ENCODE measurements at regions not wholly inside any gene's neighbourhood (a gene's known extent, or its start where the extent isn't known, plus 50 kb on each side); places are given as distances from the start of the nearest gene placed in this dataset.
"Not testable (repeated sequence)": the region's sequence is repeated elsewhere in the genome, so short reads cannot be mapped to it uniquely, and the experiment has no call there.

GRCh38 chr4:64144994-64145393 is 264.3 kb downstream of the TECRL start:
- peaks cover 11% of the 10 kb centered on the region for H3K9me3 ChIP-seq (ENCODE audit: control insufficient read depth, low read length)
- H3K27ac ChIP-seq (ENCODE audit: low read depth, low read length, severe bottlenecking) = no peak overlapping the region
- WGBS, 2 experiments (ENCODE audit: insufficient coverage in 2 of 2) = 80% methylated on average over 1 of the region's 1 CpG; no CpG with 5 or more reads in 1 of the 2 experiments
- H3K4me3 ChIP-seq (ENCODE audit: extremely low read depth, insufficient read depth, low read length, poor library complexity, severe bottlenecking) = no peak overlapping the region
- no peaks in the 10 kb centered on the region for H3K36me3 ChIP-seq (ENCODE audit: control insufficient read depth, insufficient read depth, low read length)
- no peaks in the 10 kb centered on the region for H3K4me1 ChIP-seq (ENCODE audit: control insufficient read depth, insufficient read depth, low read length, poor library complexity, severe bottlenecking)

GRCh38 chr4:64130907-64131306 is 278.3 kb downstream of the TECRL start:
- Histone ChIP-seq H3K27ac (ENCODE audit: low read depth, low read length, severe bottlenecking) (no peak overlapping the region), H3K9me3 (ENCODE audit: control insufficient read depth, low read length) (no peaks in the 10 kb centered on the region), H3K36me3 (ENCODE audit: control insufficient read depth, insufficient read depth, low read length) (no peaks in the 10 kb centered on the region), H3K4me1 (ENCODE audit: control insufficient read depth, insufficient read depth, low read length, poor library complexity, severe bottlenecking) (no peaks in the 10 kb centered on the region), H3K4me3 (ENCODE audit: extremely low read depth, insufficient read depth, low read length, poor library complexity, severe bottlenecking) (no peak overlapping the region)
- WGBS, 2 experiments (ENCODE audit: insufficient coverage in 2 of 2) = 84 to 87% methylated on average over 2 of the region's 4 CpGs

DNA sequence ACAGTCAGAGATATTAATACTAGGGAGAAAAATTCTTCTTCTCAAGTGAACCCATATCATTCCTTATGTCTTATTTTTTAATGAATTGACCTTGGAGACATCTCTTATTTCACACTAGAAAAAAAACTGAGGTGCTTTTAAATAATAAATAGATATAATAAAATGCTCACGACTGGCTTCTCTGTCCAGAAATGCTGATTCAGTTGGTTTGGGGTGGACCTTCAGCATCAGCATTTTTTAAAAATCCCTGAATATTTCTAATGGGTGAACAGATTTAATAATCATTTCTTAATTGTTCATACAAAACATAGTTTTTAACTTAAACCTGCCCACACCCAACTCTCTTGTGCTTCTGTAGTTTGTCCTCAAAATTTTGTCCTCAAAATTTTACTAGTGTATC is 283.9 kb downstream of the TECRL start:
- WGBS, 2 experiments (ENCODE audit: insufficient coverage in 2 of 2) = no CpG with 5 or more reads among the region's 1 CpG
- Histone ChIP-seq H3K9me3 (ENCODE audit: control insufficient read depth, low read length) (no peaks in the 10 kb centered on the region), H3K27ac (ENCODE audit: low read depth, low read length, severe bottlenecking) (no peak overlapping the region), H3K4me1 (ENCODE audit: control insufficient read depth, insufficient read depth, low read length, poor library complexity, severe bottlenecking) (no peaks in the 10 kb centered on the region), H3K36me3 (ENCODE audit: control insufficient read depth, insufficient read depth, low read length) (no peaks in the 10 kb centered on the region), H3K4me3 (ENCODE audit: extremely low read depth, insufficient read depth, low read length, poor library complexity, severe bottlenecking) (no peak overlapping the region)

GRCh38 chr4:64121803-64122202 is 287.4 kb downstream of the TECRL start:
- no CpG with 5 or more reads among the region's 4 CpGs for WGBS, 2 experiments (ENCODE audit: insufficient coverage in 2 of 2)
- Histone ChIP-seq H3K27ac (ENCODE audit: low read depth, low read length, severe bottlenecking) (no peak overlapping the region), H3K9me3 (ENCODE audit: control insufficient read depth, low read length) (no peaks in the 10 kb centered on the region)

GRCh38 chr4:64105903-64106302 is 303.3 kb downstream of the TECRL start:
- H3K27ac ChIP-seq (ENCODE audit: low read depth, low read length, severe bottlenecking) = no peak overlapping the region
- H3K9me3 ChIP-seq (ENCODE audit: control insufficient read depth, low read length) = no peaks in the 10 kb centered on the region
- no peaks in the 10 kb centered on the region for H3K36me3 ChIP-seq (ENCODE audit: control insufficient read depth, insufficient read depth, low read length)
- no peaks in the 10 kb centered on the region for H3K4me1 ChIP-seq (ENCODE audit: control insufficient read depth, insufficient read depth, low read length, poor library complexity, severe bottlenecking)
- no CpG with 5 or more reads among the region's 1 CpG for WGBS, 2 experiments (ENCODE audit: insufficient coverage in 2 of 2)
- H3K4me3 ChIP-seq (ENCODE audit: extremely low read depth, insufficient read depth, low read length, poor library complexity, severe bottlenecking) = no peak overlapping the region

More at GRCh38 chr4:64121803-64122202, 287.4 kb downstream of the TECRL start:
- H3K4me3 ChIP-seq (ENCODE audit: extremely low read depth, insufficient read depth, low read length, poor library complexity, severe bottlenecking) = no peak overlapping the region
- H3K4me1 ChIP-seq (ENCODE audit: control insufficient read depth, insufficient read depth, low read length, poor library complexity, severe bottlenecking) = no peaks in the 10 kb centered on the region
- H3K36me3 ChIP-seq (ENCODE audit: control insufficient read depth, insufficient read depth, low read length) = no peaks in the 10 kb centered on the region

GRCh38 chr4:64095398-64095797 is 313.9 kb downstream of the TECRL start:
- Histone ChIP-seq H3K36me3 (ENCODE audit: control insufficient read depth, insufficient read depth, low read length) (no peaks in the 10 kb centered on the region), H3K4me3 (ENCODE audit: extremely low read depth, insufficient read depth, low read length, poor library complexity, severe bottlenecking) (no peak overlapping the region), H3K27ac (ENCODE audit: low read depth, low read length, severe bottlenecking) (no peak overlapping the region), H3K4me1 (ENCODE audit: control insufficient read depth, insufficient read depth, low read length, poor library complexity, severe bottlenecking) (no peaks in the 10 kb centered on the region), H3K9me3 (ENCODE audit: control insufficient read depth, low read length) (no peaks in the 10 kb centered on the region)
- 80% methylated on average over 1 of the region's 1 CpG; no CpG with 5 or more reads in 1 of the 2 experiments for WGBS, 2 experiments (ENCODE audit: insufficient coverage in 2 of 2)

DNA sequence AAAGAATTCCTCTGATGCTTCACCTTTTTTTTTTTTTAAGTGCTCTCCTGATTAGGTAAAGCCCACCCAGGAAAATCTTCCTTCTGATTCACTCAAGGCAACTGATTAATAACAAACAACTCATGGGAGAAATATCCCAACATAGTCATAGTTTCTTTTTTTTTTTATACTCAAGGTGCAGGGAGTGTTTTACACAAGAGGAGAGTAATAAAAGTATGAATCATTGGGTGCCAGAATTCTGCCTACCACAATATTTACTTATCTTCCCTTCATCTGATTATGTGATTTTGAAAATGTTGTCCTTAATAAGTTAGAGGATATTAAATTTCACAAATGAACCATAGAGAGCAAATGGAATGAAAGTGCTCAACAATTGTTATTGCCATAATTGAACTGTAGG is 329.9 kb downstream of the TECRL start:
- no peak overlapping the region for H3K27ac ChIP-seq (ENCODE audit: low read depth, low read length, severe bottlenecking)
- H3K36me3 ChIP-seq (ENCODE audit: control insufficient read depth, insufficient read depth, low read length) = no peaks in the 10 kb centered on the region
- H3K9me3 ChIP-seq (ENCODE audit: control insufficient read depth, low read length) = no peaks in the 10 kb centered on the region
- H3K4me3 ChIP-seq (ENCODE audit: extremely low read depth, insufficient read depth, low read length, poor library complexity, severe bottlenecking) = no peak overlapping the region
- no peaks in the 10 kb centered on the region for H3K4me1 ChIP-seq (ENCODE audit: control insufficient read depth, insufficient read depth, low read length, poor library complexity, severe bottlenecking)

DNA sequence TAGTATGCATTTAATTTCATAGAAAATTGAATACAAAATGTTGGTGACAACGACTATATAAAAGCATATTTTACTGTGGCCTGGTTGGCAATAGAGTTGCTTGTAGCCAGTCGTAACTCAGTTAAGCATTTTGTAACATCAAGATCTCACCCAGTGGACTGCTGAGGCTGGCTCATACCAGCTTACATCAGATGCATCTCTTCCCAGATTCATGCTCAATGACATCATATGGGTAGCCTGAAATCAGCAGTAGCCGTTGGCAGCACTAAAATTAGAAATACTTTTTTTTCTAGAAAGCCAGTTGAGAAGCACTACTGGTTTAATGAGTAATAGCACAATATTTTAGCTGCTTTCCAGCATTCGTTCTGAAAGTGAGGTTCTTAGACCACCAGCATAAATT is 341.2 kb downstream of the TECRL start:
- Histone ChIP-seq H3K9me3 (ENCODE audit: control insufficient read depth, low read length) (no peaks in the 10 kb centered on the region), H3K4me1 (ENCODE audit: control insufficient read depth, insufficient read depth, low read length, poor library complexity, severe bottlenecking) (no peaks in the 10 kb centered on the region), H3K27ac (ENCODE audit: low read depth, low read length, severe bottlenecking) (no peak overlapping the region), H3K4me3 (ENCODE audit: extremely low read depth, insufficient read depth, low read length, poor library complexity, severe bottlenecking) (no peak overlapping the region), H3K36me3 (ENCODE audit: control insufficient read depth, insufficient read depth, low read length) (no peaks in the 10 kb centered on the region)
- 75 to 92% methylated on average over 1 to 2 of the region's 4 CpGs for WGBS, 2 experiments (ENCODE audit: insufficient coverage in 2 of 2)

GRCh38 chr4:64062991-64063390 is 346.3 kb downstream of the TECRL start:
- no peaks in the 10 kb centered on the region for H3K4me1 ChIP-seq (ENCODE audit: control insufficient read depth, insufficient read depth, low read length, poor library complexity, severe bottlenecking)
- H3K4me3 ChIP-seq (ENCODE audit: extremely low read depth, insufficient read depth, low read length, poor library complexity, severe bottlenecking) = no peak overlapping the region
- H3K36me3 ChIP-seq (ENCODE audit: control insufficient read depth, insufficient read depth, low read length) = no peaks in the 10 kb centered on the region
- H3K9me3 ChIP-seq (ENCODE audit: control insufficient read depth, low read length) = no peaks in the 10 kb centered on the region
- no peak overlapping the region for H3K27ac ChIP-seq (ENCODE audit: low read depth, low read length, severe bottlenecking)
- WGBS, 2 experiments (ENCODE audit: insufficient coverage in 2 of 2) = 86% methylated on average over 1 of the region's 1 CpG; no CpG with 5 or more reads in 1 of the 2 experiments

- H3K27ac ChIP-seq (ENCODE audit: low read depth, low read length, severe bottlenecking); H3K9me3 ChIP-seq (ENCODE audit: control insufficient read depth, low read length); H3K36me3 ChIP-seq (ENCODE audit: control insufficient read depth, insufficient read depth, low read length); H3K4me1 ChIP-seq (ENCODE audit: control insufficient read depth, insufficient read depth, low read length, poor library complexity, severe bottlenecking); H3K4me3 ChIP-seq (ENCODE audit: extremely low read depth, insufficient read depth, low read length, poor library complexity, severe bottlenecking): not testable (repeated sequence)
- WGBS, 2 experiments (ENCODE audit: insufficient coverage in 2 of 2) = 97% methylated on average over 10 to 22 of the region's 23 CpGs
Measured at GRCh38 chr4:64037033-64037432, 372.2 kb downstream of the TECRL start.

- peaks cover 3% of the 10 kb centered on the region for H3K9me3 ChIP-seq (ENCODE audit: control insufficient read depth, low read length)
- H3K4me3 ChIP-seq (ENCODE audit: extremely low read depth, insufficient read depth, low read length, poor library complexity, severe bottlenecking) = no peak overlapping the region
- H3K36me3 ChIP-seq (ENCODE audit: control insufficient read depth, insufficient read depth, low read length) = no peaks in the 10 kb centered on the region
- H3K4me1 ChIP-seq (ENCODE audit: control insufficient read depth, insufficient read depth, low read length, poor library complexity, severe bottlenecking) = no peaks in the 10 kb centered on the region
- H3K27ac ChIP-seq (ENCODE audit: low read depth, low read length, severe bottlenecking) = no peak overlapping the region
Measured at GRCh38 chr4:64022560-64022959, 386.7 kb downstream of the TECRL start.

- 91 to 93% methylated on average over 11 of the region's 11 CpGs for WGBS, 2 experiments (ENCODE audit: insufficient coverage in 2 of 2)
- Histone ChIP-seq H3K4me3 (ENCODE audit: extremely low read depth, insufficient read depth, low read length, poor library complexity, severe bottlenecking) (no peak overlapping the region), H3K9me3 (ENCODE audit: control insufficient read depth, low read length) (peaks cover 3% of the 10 kb centered on the region), H3K36me3 (ENCODE audit: control insufficient read depth, insufficient read depth, low read length) (no peaks in the 10 kb centered on the region), H3K27ac (ENCODE audit: low read depth, low read length, severe bottlenecking) (no peak overlapping the region), H3K4me1 (ENCODE audit: control insufficient read depth, insufficient read depth, low read length, poor library complexity, severe bottlenecking) (no peaks in the 10 kb centered on the region)
Measured at GRCh38 chr4:64016893-64017292, 392.4 kb downstream of the TECRL start.

Data from mesodermal cell (in vitro differentiated cells).